ENCODE measurements at regions not wholly inside any gene's neighbourhood (a gene's known extent, or its start where the extent isn't known, plus 50 kb on each side); places are given as distances from the start of the nearest gene placed in this dataset.

GRCh38 chr7:38021892-38022291 lies 101.5 kb downstream of the EPDR1 start:
- TF ChIP-seq YY1 (IDR thresholded peaks at IDR 0.05; ENCODE audit: insufficient read depth, insufficient read length) = no peak
- TF ChIP-seq ZNF274 (IDR thresholded peaks at IDR 0.05; ENCODE audit: low read depth, low read length) = no peak
- no peak for TF ChIP-seq SUZ12 (IDR thresholded peaks at IDR 0.05; ENCODE audit: extremely low read depth, insufficient read depth, insufficient read length)
